BJ (cell line): ENCODE measurements at regions not wholly inside any gene's neighbourhood (a gene's known extent, or its start where the extent isn't known, plus 50 kb on each side); places are given as distances from the start of the nearest gene placed in this dataset.

Experiments
- CTCF ChIA-PET: fragments of 350-600 bp; formaldehyde crosslinking; extraction: SDS; loops from one replicate; lab custom pipeline; 2021; ENCODE audit warnings: antibody characterized with exemption, inconsistent platforms; lab: Yijun Ruan, JAX
- POLR2A ChIA-PET: fragments of 300-600 bp; sonication (Branson Sonifier 250); formaldehyde crosslinking; extraction: SDS; loops from one replicate; lab custom pipeline; 2021; ENCODE audit warnings: antibody characterized with exemption; lab: Charles Lee
- DNase-seq: peaks from one replicate; pipeline ENCODE4 v3.0.0-alpha.2; 2011; ENCODE audit warnings: low read depth
- H3K27me3 ChIP-seq: 2 replicates; pipeline ENCODE4 v1.6.0; 2011; ENCODE audit warnings: low read length; ENCODE audit not compliant: control insufficient read depth, insufficient read depth
- H3K36me3 ChIP-seq: 2 replicates; pipeline ENCODE4 v1.5.1; 2011; ENCODE audit warnings: low read length; ENCODE audit not compliant: control insufficient read depth, insufficient read depth
- H3K4me3 ChIP-seq: 2 replicates; pipeline ENCODE4 v1.5.1; 2011; ENCODE audit warnings: low read depth, mild to moderate bottlenecking, control low read depth, low read length
- TF ChIP-seq, protein P1 (sequence below): IDR thresholded peaks from 2 replicates; pipeline ENCODE4 v1.5.1; 2011; ENCODE audit warnings: low read depth, mild to moderate bottlenecking, control low read depth, inconsistent platforms, low read length, moderate library complexity; ENCODE audit not compliant: insufficient read depth

DNA sequence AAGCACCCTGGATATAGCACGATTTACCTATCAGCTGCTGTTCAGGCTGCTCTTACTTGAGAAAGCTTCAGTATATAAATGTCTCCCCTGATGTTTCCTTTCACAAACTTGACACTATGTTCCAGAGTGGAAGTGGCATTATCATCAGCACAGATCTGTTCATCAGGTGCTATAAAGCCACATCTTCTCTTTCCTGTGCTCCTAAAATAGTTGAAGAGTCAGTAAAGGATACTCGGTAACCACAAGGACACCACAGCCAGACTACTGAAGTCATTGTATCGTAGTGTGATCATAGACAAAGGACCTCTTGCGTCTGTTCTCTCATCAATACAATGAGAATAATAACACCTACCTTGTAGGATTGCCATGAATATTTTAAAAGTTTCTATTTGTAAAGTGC, 841.0 kb upstream of the CELF4 start:
- H3K27me3 ChIP-seq = no peaks in the 10 kb centered on the region
- H3K4me3 ChIP-seq = no peak overlapping the region
- TF ChIP-seq, protein P1, sequence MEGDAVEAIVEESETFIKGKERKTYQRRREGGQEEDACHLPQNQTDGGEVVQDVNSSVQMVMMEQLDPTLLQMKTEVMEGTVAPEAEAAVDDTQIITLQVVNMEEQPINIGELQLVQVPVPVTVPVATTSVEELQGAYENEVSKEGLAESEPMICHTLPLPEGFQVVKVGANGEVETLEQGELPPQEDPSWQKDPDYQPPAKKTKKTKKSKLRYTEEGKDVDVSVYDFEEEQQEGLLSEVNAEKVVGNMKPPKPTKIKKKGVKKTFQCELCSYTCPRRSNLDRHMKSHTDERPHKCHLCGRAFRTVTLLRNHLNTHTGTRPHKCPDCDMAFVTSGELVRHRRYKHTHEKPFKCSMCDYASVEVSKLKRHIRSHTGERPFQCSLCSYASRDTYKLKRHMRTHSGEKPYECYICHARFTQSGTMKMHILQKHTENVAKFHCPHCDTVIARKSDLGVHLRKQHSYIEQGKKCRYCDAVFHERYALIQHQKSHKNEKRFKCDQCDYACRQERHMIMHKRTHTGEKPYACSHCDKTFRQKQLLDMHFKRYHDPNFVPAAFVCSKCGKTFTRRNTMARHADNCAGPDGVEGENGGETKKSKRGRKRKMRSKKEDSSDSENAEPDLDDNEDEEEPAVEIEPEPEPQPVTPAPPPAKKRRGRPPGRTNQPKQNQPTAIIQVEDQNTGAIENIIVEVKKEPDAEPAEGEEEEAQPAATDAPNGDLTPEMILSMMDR = no peak
- no peaks in the 10 kb centered on the region for H3K36me3 ChIP-seq
- ChIA-PET CTCF (no interaction called here), POLR2A (no interaction called here)
- DNase-seq = no peak

DNA sequence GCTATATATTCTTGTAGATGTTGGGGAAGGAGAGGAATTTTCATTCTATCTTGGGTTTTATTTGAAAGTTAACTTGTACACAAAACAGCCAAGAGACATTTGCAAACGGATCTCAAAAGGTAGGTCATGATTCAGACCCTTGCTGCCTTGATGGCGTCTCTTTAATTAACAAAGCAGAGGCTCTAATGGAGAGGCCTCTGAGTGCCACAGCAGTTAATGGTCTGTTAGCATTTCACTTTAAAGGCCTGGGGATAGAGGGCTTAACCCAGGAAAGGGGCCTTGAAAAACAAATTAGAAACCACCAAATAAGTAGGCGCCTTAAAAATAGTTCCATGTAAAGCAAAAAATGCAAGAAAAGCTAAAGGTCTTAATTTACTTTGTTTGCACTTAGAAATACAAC, 836.9 kb upstream of the CELF4 start:
- DNase-seq = no peak
- Histone ChIP-seq H3K27me3 (no peaks in the 10 kb centered on the region), H3K36me3 (no peaks in the 10 kb centered on the region), H3K4me3 (no peak overlapping the region)
- CTCF ChIA-PET = no interaction called here
- POLR2A ChIA-PET = no interaction called here
- TF ChIP-seq, protein P1 = no peak

DNA sequence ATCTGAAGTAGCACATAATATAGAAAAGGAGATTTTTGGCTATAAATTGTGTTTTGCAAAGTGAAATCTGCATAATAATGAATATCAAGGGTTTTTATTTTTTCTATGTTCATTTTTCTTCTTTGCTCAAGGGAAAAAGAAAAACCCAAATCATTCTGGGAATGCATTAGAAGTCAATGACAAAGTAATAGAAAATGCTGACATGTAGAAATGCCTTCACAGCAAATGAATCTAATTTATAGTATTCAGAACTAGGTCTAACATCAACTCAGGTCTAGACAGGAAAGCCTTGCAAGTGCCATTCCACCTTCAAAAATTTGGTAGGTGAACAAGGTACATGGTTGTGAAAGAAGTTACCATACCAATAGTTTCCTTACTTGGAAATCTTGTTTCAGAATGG, 831.5 kb upstream of the CELF4 start:
- Histone ChIP-seq H3K36me3 (no peaks in the 10 kb centered on the region), H3K27me3 (no peaks in the 10 kb centered on the region), H3K4me3 (no peak overlapping the region)
- ChIA-PET POLR2A (no interaction called here), CTCF (no interaction called here)
- TF ChIP-seq, protein P1 = no peak
- no peak for DNase-seq

DNA sequence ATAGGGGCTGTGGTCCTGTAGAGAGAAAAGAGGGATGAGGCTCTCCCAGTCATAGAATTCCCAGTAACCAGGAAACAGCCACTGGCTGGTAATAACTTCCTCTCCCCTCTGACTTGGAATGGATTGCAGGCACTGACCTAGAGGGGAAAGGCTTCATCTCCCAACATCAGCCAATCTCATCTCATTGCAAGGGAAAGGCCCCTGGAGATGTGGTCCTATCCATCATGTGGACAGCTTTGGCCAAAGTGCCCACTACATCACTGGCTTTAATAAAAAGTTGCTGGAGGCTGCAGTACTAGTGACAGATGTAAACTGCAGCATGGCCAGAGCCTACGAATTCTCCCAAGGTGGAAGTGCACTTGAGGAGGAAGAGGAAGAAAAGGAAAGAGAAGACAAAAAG, 820.5 kb upstream of the CELF4 start:
- ChIA-PET POLR2A (no interaction called here), CTCF (no interaction called here)
- Histone ChIP-seq H3K4me3 (no peak overlapping the region), H3K36me3 (no peaks in the 10 kb centered on the region), H3K27me3 (no peaks in the 10 kb centered on the region)
- DNase-seq = no peak
- TF ChIP-seq, protein P1 = no peak

DNA sequence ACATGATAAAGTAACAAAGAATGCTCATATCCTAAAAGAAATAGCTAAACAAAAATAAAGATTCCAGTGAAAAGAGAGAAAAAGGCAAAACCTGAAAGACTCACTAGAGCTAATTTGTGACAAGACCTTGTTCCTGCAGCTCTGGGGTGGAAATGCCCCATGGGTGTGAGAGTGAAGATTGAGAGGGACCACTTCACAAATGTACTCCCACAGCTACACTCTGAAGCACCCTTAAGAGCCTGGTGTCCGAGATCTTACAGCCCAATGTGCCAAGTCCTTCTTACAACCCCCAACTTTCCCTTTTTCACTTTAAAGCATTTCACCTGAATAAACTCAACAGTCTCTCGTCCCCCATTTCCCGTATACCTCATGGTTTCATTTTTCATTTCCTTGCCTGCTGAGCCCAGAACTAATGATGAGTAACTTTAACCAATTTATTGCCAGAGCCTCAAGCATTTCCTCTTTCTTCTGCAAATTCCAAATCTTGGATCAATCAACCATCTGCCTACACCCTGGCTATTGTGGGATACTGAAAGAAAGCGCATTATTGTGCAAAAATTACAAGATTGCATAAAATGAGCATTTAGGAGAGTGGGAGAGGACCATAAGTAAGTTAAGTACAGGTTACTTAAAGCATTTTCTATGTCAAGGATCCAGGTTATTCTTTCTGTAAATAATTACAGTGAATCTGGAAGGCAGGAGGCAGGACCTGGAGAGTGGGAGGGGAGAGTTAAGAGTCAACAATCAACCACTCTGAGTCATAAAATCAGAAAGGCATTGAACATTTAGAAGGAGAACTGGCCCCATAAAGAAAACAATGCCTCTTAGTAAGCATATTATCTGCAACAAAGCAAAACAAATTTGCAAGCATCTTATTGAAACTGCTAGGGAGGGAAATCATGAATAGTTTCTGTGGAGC, 804.4 kb upstream of the CELF4 start:
- ChIA-PET POLR2A (no interaction called here), CTCF (no interaction called here)
- no peak overlapping the region for H3K4me3 ChIP-seq
- TF ChIP-seq, protein P1 = no peak
- no peaks in the 10 kb centered on the region for H3K36me3 ChIP-seq
- no peak for DNase-seq
- H3K27me3 ChIP-seq = no peaks in the 10 kb centered on the region
